ENCODE measurements at regions not wholly inside any gene's neighbourhood (a gene's known extent, or its start where the extent isn't known, plus 50 kb on each side); places are given as distances from the start of the nearest gene placed in this dataset.

- H3K9me3 ChIP-seq (ENCODE audit: control insufficient read depth, low read length): no peaks in the 10 kb centered on the region
- no peaks in the 10 kb centered on the region for H3K27me3 ChIP-seq (ENCODE audit: control insufficient read depth, insufficient read depth, low read length, poor library complexity, severe bottlenecking)
- no peak overlapping the region for H3K27ac ChIP-seq (ENCODE audit: insufficient read depth, low read depth, low read length, poor library complexity, severe bottlenecking)
- H3K4me3 ChIP-seq (ENCODE audit: insufficient read depth, low read depth, low read length): no peak overlapping the region
- 87 to 94% methylated on average over 2 to 3 of the region's 3 CpGs for WGBS, 2 experiments
- H3K4me1 ChIP-seq (ENCODE audit: control insufficient read depth, insufficient read depth, low read length): no peaks in the 10 kb centered on the region
- no peaks in the 10 kb centered on the region for H3K36me3 ChIP-seq (ENCODE audit: control insufficient read depth, insufficient read depth, low read length)
Measured at GRCh38 chr2:122652670-122653069, 897.2 kb downstream of the TSN start.

- Histone ChIP-seq H3K36me3 (ENCODE audit: control insufficient read depth, insufficient read depth, low read length) (no peaks in the 10 kb centered on the region), H3K4me3 (ENCODE audit: insufficient read depth, low read depth, low read length) (no peak overlapping the region), H3K9me3 (ENCODE audit: control insufficient read depth, low read length) (no peaks in the 10 kb centered on the region), H3K27ac (ENCODE audit: insufficient read depth, low read depth, low read length, poor library complexity, severe bottlenecking) (no peak overlapping the region), H3K4me1 (ENCODE audit: control insufficient read depth, insufficient read depth, low read length) (peaks cover 7% of the 10 kb centered on the region), H3K27me3 (ENCODE audit: control insufficient read depth, insufficient read depth, low read length, poor library complexity, severe bottlenecking) (peaks cover 8% of the 10 kb centered on the region)
- 95 to 98% methylated on average over 3 of the region's 3 CpGs for WGBS, 2 experiments
Measured at GRCh38 chr2:122656403-122656802, 901.0 kb downstream of the TSN start.

GRCh38 chr2:122660786-122661634 lies 905.6 kb downstream of the TSN start:
- WGBS, 2 experiments: 7 to 9% methylated on average over 30 of the region's 30 CpGs
- no peak overlapping the region for H3K27ac ChIP-seq (ENCODE audit: insufficient read depth, low read depth, low read length, poor library complexity, severe bottlenecking)
- peaks cover 8% of the 10 kb centered on the region for H3K27me3 ChIP-seq (ENCODE audit: control insufficient read depth, insufficient read depth, low read length, poor library complexity, severe bottlenecking)
- H3K4me1 ChIP-seq (ENCODE audit: control insufficient read depth, insufficient read depth, low read length): peaks cover 13% of the 10 kb centered on the region
- H3K9me3 ChIP-seq (ENCODE audit: control insufficient read depth, low read length): no peaks in the 10 kb centered on the region
- peak overlapping the region; percentile 13 for H3K4me3 ChIP-seq (ENCODE audit: insufficient read depth, low read depth, low read length)
- no peaks in the 10 kb centered on the region for H3K36me3 ChIP-seq (ENCODE audit: control insufficient read depth, insufficient read depth, low read length)

GRCh38 chr2:122663620-122664019 lies 908.2 kb downstream of the TSN start:
- no peak overlapping the region for H3K27ac ChIP-seq (ENCODE audit: insufficient read depth, low read depth, low read length, poor library complexity, severe bottlenecking)

GRCh38 chr2:122669627-122670026 lies 914.2 kb downstream of the TSN start:
- Histone ChIP-seq H3K27ac (ENCODE audit: insufficient read depth, low read depth, low read length, poor library complexity, severe bottlenecking) (no peak overlapping the region), H3K9me3 (ENCODE audit: control insufficient read depth, low read length) (no peaks in the 10 kb centered on the region), H3K27me3 (ENCODE audit: control insufficient read depth, insufficient read depth, low read length, poor library complexity, severe bottlenecking) (no peaks in the 10 kb centered on the region), H3K4me1 (ENCODE audit: control insufficient read depth, insufficient read depth, low read length) (peaks cover 4% of the 10 kb centered on the region), H3K4me3 (ENCODE audit: insufficient read depth, low read depth, low read length) (no peak overlapping the region), H3K36me3 (ENCODE audit: control insufficient read depth, insufficient read depth, low read length) (no peaks in the 10 kb centered on the region)
- 90 to 100% methylated on average over 1 to 2 of the region's 2 CpGs for WGBS, 2 experiments

More at GRCh38 chr2:122663620-122664019, 908.2 kb downstream of the TSN start:
- Histone ChIP-seq H3K4me3 (ENCODE audit: insufficient read depth, low read depth, low read length) (no peak overlapping the region), H3K4me1 (ENCODE audit: control insufficient read depth, insufficient read depth, low read length) (peaks cover 13% of the 10 kb centered on the region), H3K36me3 (ENCODE audit: control insufficient read depth, insufficient read depth, low read length) (no peaks in the 10 kb centered on the region), H3K9me3 (ENCODE audit: control insufficient read depth, low read length) (no peaks in the 10 kb centered on the region), H3K27me3 (ENCODE audit: control insufficient read depth, insufficient read depth, low read length, poor library complexity, severe bottlenecking) (peaks cover 8% of the 10 kb centered on the region)
- WGBS, 2 experiments: 77 to 82% methylated on average over 3 to 4 of the region's 4 CpGs

- Histone ChIP-seq H3K27me3 (ENCODE audit: control insufficient read depth, insufficient read depth, low read length, poor library complexity, severe bottlenecking) (no peaks in the 10 kb centered on the region), H3K9me3 (ENCODE audit: control insufficient read depth, low read length) (no peaks in the 10 kb centered on the region), H3K4me3 (ENCODE audit: insufficient read depth, low read depth, low read length) (no peak overlapping the region), H3K36me3 (ENCODE audit: control insufficient read depth, insufficient read depth, low read length) (no peaks in the 10 kb centered on the region), H3K4me1 (ENCODE audit: control insufficient read depth, insufficient read depth, low read length) (peaks cover 4% of the 10 kb centered on the region), H3K27ac (ENCODE audit: insufficient read depth, low read depth, low read length, poor library complexity, severe bottlenecking) (no peak overlapping the region)
Measured at GRCh38 chr2:122670897-122671296, 915.4 kb downstream of the TSN start.

GRCh38 chr2:122680662-122681061 lies 925.2 kb downstream of the TSN start:
- Histone ChIP-seq H3K4me1 (ENCODE audit: control insufficient read depth, insufficient read depth, low read length) (no peaks in the 10 kb centered on the region), H3K27ac (ENCODE audit: insufficient read depth, low read depth, low read length, poor library complexity, severe bottlenecking) (no peak overlapping the region), H3K9me3 (ENCODE audit: control insufficient read depth, low read length) (no peaks in the 10 kb centered on the region), H3K36me3 (ENCODE audit: control insufficient read depth, insufficient read depth, low read length) (no peaks in the 10 kb centered on the region), H3K4me3 (ENCODE audit: insufficient read depth, low read depth, low read length) (no peak overlapping the region), H3K27me3 (ENCODE audit: control insufficient read depth, insufficient read depth, low read length, poor library complexity, severe bottlenecking) (no peaks in the 10 kb centered on the region)
- WGBS, 2 experiments: 96 to 99% methylated on average over 4 of the region's 4 CpGs

- no peaks in the 10 kb centered on the region for H3K9me3 ChIP-seq (ENCODE audit: control insufficient read depth, low read length)
- H3K4me1 ChIP-seq (ENCODE audit: control insufficient read depth, insufficient read depth, low read length): no peaks in the 10 kb centered on the region
- H3K36me3 ChIP-seq (ENCODE audit: control insufficient read depth, insufficient read depth, low read length): no peaks in the 10 kb centered on the region
- WGBS, 2 experiments: 95 to 100% methylated on average over 1 of the region's 1 CpG
- no peak overlapping the region for H3K4me3 ChIP-seq (ENCODE audit: insufficient read depth, low read depth, low read length)
- H3K27ac ChIP-seq (ENCODE audit: insufficient read depth, low read depth, low read length, poor library complexity, severe bottlenecking): no peak overlapping the region
- H3K27me3 ChIP-seq (ENCODE audit: control insufficient read depth, insufficient read depth, low read length, poor library complexity, severe bottlenecking): no peaks in the 10 kb centered on the region
Measured at GRCh38 chr2:122681626-122682025, 926.2 kb downstream of the TSN start.

- Histone ChIP-seq H3K27me3 (ENCODE audit: control insufficient read depth, insufficient read depth, low read length, poor library complexity, severe bottlenecking) (no peaks in the 10 kb centered on the region), H3K4me3 (ENCODE audit: insufficient read depth, low read depth, low read length) (no peak overlapping the region)
- 83 to 96% methylated on average over 3 of the region's 3 CpGs for WGBS, 2 experiments
Measured at GRCh38 chr2:122682356-122682755, 926.9 kb downstream of the TSN start.

GRCh38 chr2:122683018-122683417 lies 927.6 kb downstream of the TSN start:
- Histone ChIP-seq H3K4me1 (ENCODE audit: control insufficient read depth, insufficient read depth, low read length) (no peaks in the 10 kb centered on the region), H3K27me3 (ENCODE audit: control insufficient read depth, insufficient read depth, low read length, poor library complexity, severe bottlenecking) (no peaks in the 10 kb centered on the region), H3K36me3 (ENCODE audit: control insufficient read depth, insufficient read depth, low read length) (no peaks in the 10 kb centered on the region), H3K9me3 (ENCODE audit: control insufficient read depth, low read length) (no peaks in the 10 kb centered on the region), H3K27ac (ENCODE audit: insufficient read depth, low read depth, low read length, poor library complexity, severe bottlenecking) (no peak overlapping the region), H3K4me3 (ENCODE audit: insufficient read depth, low read depth, low read length) (no peak overlapping the region)
- 96 to 100% methylated on average over 1 of the region's 1 CpG for WGBS, 2 experiments

More at GRCh38 chr2:122682356-122682755, 926.9 kb downstream of the TSN start:
- H3K27ac ChIP-seq (ENCODE audit: insufficient read depth, low read depth, low read length, poor library complexity, severe bottlenecking): no peak overlapping the region
- H3K4me1 ChIP-seq (ENCODE audit: control insufficient read depth, insufficient read depth, low read length): no peaks in the 10 kb centered on the region
- H3K9me3 ChIP-seq (ENCODE audit: control insufficient read depth, low read length): no peaks in the 10 kb centered on the region
- H3K36me3 ChIP-seq (ENCODE audit: control insufficient read depth, insufficient read depth, low read length): no peaks in the 10 kb centered on the region

Data from ectodermal cell (in vitro differentiated cells).